ENCODE measurements at regions not wholly inside any gene's neighbourhood (a gene's known extent, or its start where the extent isn't known, plus 50 kb on each side); places are given as distances from the start of the nearest gene placed in this dataset.

GRCh38 chr3:82610236-82610635 lies 848.8 kb upstream of the GBE1 start:
- TF ChIP-seq, protein P1, sequence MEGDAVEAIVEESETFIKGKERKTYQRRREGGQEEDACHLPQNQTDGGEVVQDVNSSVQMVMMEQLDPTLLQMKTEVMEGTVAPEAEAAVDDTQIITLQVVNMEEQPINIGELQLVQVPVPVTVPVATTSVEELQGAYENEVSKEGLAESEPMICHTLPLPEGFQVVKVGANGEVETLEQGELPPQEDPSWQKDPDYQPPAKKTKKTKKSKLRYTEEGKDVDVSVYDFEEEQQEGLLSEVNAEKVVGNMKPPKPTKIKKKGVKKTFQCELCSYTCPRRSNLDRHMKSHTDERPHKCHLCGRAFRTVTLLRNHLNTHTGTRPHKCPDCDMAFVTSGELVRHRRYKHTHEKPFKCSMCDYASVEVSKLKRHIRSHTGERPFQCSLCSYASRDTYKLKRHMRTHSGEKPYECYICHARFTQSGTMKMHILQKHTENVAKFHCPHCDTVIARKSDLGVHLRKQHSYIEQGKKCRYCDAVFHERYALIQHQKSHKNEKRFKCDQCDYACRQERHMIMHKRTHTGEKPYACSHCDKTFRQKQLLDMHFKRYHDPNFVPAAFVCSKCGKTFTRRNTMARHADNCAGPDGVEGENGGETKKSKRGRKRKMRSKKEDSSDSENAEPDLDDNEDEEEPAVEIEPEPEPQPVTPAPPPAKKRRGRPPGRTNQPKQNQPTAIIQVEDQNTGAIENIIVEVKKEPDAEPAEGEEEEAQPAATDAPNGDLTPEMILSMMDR (IDR thresholded peaks at IDR 0.05), result no peak
- TF ChIP-seq CEBPB (IDR thresholded peaks at IDR 0.05) (no peak), POLR2A (IDR thresholded peaks at IDR 0.05; ENCODE audit: low read length) (no peak), CBX2 (IDR thresholded peaks at IDR 0.05; ENCODE audit: borderline replicate concordance, low read depth) (no peak), CHD2 (IDR thresholded peaks at IDR 0.05; ENCODE audit: low read length, partially characterized antibody) (no peak), RAD21 (conservative IDR thresholded peaks at IDR 0.05 in 1 of 2, IDR thresholded peaks at IDR 0.05 in 1 of 2) (no peak)
- TF ChIP-seq, protein P2, sequence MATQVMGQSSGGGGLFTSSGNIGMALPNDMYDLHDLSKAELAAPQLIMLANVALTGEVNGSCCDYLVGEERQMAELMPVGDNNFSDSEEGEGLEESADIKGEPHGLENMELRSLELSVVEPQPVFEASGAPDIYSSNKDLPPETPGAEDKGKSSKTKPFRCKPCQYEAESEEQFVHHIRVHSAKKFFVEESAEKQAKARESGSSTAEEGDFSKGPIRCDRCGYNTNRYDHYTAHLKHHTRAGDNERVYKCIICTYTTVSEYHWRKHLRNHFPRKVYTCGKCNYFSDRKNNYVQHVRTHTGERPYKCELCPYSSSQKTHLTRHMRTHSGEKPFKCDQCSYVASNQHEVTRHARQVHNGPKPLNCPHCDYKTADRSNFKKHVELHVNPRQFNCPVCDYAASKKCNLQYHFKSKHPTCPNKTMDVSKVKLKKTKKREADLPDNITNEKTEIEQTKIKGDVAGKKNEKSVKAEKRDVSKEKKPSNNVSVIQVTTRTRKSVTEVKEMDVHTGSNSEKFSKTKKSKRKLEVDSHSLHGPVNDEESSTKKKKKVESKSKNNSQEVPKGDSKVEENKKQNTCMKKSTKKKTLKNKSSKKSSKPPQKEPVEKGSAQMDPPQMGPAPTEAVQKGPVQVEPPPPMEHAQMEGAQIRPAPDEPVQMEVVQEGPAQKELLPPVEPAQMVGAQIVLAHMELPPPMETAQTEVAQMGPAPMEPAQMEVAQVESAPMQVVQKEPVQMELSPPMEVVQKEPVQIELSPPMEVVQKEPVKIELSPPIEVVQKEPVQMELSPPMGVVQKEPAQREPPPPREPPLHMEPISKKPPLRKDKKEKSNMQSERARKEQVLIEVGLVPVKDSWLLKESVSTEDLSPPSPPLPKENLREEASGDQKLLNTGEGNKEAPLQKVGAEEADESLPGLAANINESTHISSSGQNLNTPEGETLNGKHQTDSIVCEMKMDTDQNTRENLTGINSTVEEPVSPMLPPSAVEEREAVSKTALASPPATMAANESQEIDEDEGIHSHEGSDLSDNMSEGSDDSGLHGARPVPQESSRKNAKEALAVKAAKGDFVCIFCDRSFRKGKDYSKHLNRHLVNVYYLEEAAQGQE (IDR thresholded peaks at IDR 0.05), result no peak
